ENCODE measurements at regions not wholly inside any gene's neighbourhood (a gene's known extent, or its start where the extent isn't known, plus 50 kb on each side); places are given as distances from the start of the nearest gene placed in this dataset.

- TF ChIP-seq CTCF (IDR thresholded peaks at IDR 0.05; ENCODE audit: low read depth, low read length, poor library complexity, severe bottlenecking) (no peak), EZH2phosphoT487 (IDR thresholded peaks at IDR 0.05; ENCODE audit: borderline replicate concordance, low read length) (no peak)
These were observed 63.0 kb downstream of the ZNF22 start for GRCh38 chr10:45063591-45064231.
